Mesodermal cell (in vitro differentiated cells): ENCODE measurements at regions not wholly inside any gene's neighbourhood (a gene's known extent, or its start where the extent isn't known, plus 50 kb on each side); places are given as distances from the start of the nearest gene placed in this dataset.
"Not testable (repeated sequence)": the region's sequence is repeated elsewhere in the genome, so short reads cannot be mapped to it uniquely, and the experiment has no call there.

Experiments used
- H3K27ac ChIP-seq: 2 replicates; pipeline ENCODE4 v1.7.0; 2013; ENCODE audit warnings: mild to moderate bottlenecking, low read depth, low read length, moderate library complexity; ENCODE audit not compliant: severe bottlenecking
- H3K36me3 ChIP-seq: 2 replicates; pipeline ENCODE4 v1.7.1; 2013; ENCODE audit warnings: mild to moderate bottlenecking, low read length, moderate library complexity; ENCODE audit not compliant: control insufficient read depth, insufficient read depth
- H3K4me1 ChIP-seq: one replicate; pipeline ENCODE4 v1.7.1; 2013; ENCODE audit warnings: mild to moderate bottlenecking, low read length; ENCODE audit not compliant: insufficient read depth, control insufficient read depth, poor library complexity, severe bottlenecking
- H3K4me3 ChIP-seq: 2 replicates; pipeline ENCODE4 v1.7.0; 2013; ENCODE audit warnings: low read length, control low read depth, mild to moderate bottlenecking; ENCODE audit not compliant: insufficient read depth, poor library complexity, severe bottlenecking; ENCODE audit errors: extremely low read depth
- H3K9me3 ChIP-seq: 2 replicates; pipeline ENCODE4 v1.7.1; 2013; ENCODE audit warnings: mild to moderate bottlenecking, low read length, moderate library complexity; ENCODE audit not compliant: control insufficient read depth
- WGBS, 2 experiments: methylation state at CpG; one replicate each; pipeline ENCODE4 v1.1.5; 2013; ENCODE audit warnings: missing lambda C conversion rate in 2 of 2; ENCODE audit not compliant: insufficient coverage in 2 of 2; 5-methylcytosine and 5-hydroxymethylcytosine counted together

GRCh38 chr2:89874810-89875595 is 1183.5 kb downstream of the RPIA start:
- H3K4me1 ChIP-seq, H3K36me3 ChIP-seq, H3K9me3 ChIP-seq, H3K4me3 ChIP-seq, H3K27ac ChIP-seq: not testable (repeated sequence)
- WGBS, 2 experiments = no CpG with 5 or more reads among the region's 9 CpGs

DNA sequence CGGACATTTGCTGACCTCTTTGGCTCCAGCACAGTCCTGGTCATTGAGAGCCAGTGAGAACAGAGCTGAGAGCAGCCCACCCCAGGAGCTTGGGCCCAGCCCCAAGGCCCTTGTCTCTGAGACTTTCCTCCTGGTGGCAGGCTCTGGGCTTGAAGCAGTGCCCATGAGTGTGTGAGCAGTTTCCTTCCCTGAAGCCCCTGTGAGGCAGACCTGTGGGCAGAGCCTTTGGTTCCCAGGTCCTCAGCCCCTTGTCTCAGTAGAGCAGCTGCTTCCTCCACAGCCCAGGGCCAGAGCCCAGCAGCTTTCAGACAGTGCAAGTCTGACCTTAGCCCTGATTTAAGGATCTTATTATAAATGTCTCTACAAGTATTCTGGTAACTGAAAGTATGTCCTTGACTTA is 1185.0 kb downstream of the RPIA start:
- not testable (repeated sequence) for H3K9me3 ChIP-seq, H3K36me3 ChIP-seq, H3K4me3 ChIP-seq, H3K4me1 ChIP-seq, H3K27ac ChIP-seq
- no CpG with 5 or more reads among the region's 1 CpG for WGBS, 2 experiments

- 73% methylated on average over 2 of the region's 6 CpGs; no CpG with 5 or more reads in 1 of the 2 experiments for WGBS, 2 experiments
- H3K36me3 ChIP-seq, H3K9me3 ChIP-seq, H3K4me1 ChIP-seq, H3K27ac ChIP-seq, H3K4me3 ChIP-seq: not testable (repeated sequence)
Measured at GRCh38 chr2:89876878-89877277, 1185.4 kb downstream of the RPIA start.

GRCh38 chr2:89882880-89883279 is 1191.4 kb downstream of the RPIA start:
- WGBS, 2 experiments = no CpG with 5 or more reads among the region's 1 CpG
- not testable (repeated sequence) for H3K4me1 ChIP-seq, H3K36me3 ChIP-seq, H3K9me3 ChIP-seq, H3K4me3 ChIP-seq, H3K27ac ChIP-seq

GRCh38 chr2:89883624-89884023 is 1192.2 kb downstream of the RPIA start:
- H3K4me1 ChIP-seq, H3K9me3 ChIP-seq, H3K4me3 ChIP-seq, H3K27ac ChIP-seq, H3K36me3 ChIP-seq: not testable (repeated sequence)
- no CpG with 5 or more reads among the region's 2 CpGs for WGBS, 2 experiments

DNA sequence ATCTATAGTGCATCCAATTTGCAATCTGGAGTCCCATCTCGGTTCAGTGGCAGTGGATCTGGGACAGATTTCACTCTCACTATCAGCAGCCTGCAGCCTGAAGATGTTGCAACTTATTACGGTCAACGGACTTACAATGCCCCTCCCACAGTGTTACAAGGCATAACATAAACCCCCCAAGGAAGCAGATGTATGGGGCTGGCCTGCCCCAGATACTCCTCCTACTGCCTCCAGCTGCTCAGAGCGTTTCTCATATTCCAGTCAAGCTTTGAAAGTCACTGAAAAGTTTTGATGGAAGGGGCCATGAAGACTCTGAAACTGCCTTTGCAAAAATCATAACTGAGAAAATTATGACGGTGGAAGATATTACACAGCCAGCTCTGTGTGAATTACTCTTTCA is 1193.6 kb downstream of the RPIA start:
- not testable (repeated sequence) for H3K9me3 ChIP-seq, H3K27ac ChIP-seq, H3K4me3 ChIP-seq, H3K4me1 ChIP-seq, H3K36me3 ChIP-seq
- no CpG with 5 or more reads among the region's 5 CpGs for WGBS, 2 experiments

DNA sequence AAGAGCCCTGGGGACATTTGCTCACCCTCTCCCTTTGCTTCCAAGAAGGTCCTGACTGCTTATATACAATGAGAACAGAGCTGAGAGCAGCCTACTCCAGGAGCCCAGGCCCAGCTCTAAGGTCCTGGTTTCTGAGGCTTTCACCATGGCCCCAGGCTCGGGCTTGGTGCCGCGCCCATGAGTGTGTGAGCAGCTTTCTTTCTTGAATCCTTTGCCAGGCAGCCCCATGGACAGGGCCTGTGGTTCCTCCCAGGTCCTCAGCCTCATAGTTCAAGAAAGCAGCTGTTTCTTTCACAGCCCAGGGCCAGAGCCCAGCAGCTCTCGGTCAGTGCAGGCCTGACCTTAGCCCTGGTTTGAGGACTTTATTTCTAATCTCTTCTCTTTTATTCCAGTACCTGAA is 1197.2 kb downstream of the RPIA start:
- H3K4me1 ChIP-seq, H3K4me3 ChIP-seq, H3K27ac ChIP-seq, H3K36me3 ChIP-seq, H3K9me3 ChIP-seq: not testable (repeated sequence)
- WGBS, 2 experiments = no CpG with 5 or more reads among the region's 4 CpGs

DNA sequence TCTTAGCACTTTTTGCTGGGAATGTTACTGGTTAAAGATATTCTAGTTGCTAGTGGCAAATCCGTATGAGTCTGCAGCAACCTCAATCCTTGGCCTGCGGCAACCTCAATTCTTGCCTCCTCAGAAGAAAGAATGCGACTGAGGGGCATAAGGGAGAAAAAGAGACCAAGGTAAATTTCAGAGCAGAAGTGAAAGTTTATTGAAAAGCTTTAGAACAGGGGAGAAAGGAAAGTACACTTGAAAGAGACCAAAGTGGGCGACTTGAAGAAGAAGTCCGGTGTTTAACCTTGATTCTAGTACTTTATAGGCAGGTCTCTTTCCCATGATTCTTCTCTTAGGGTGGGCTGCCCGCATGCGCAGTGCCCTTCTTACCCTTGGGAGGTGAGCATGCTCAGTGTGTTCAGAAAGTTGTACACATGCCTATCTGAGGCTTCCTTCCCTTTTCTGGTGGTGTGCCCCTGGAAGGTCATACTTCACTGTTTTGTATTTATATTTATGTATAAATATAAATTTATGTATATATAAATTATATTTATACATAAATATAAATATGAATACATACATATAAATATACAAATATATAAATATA is 1198.8 kb downstream of the RPIA start:
- WGBS, 2 experiments = no CpG with 5 or more reads among the region's 7 CpGs
- H3K9me3 ChIP-seq, H3K36me3 ChIP-seq, H3K4me1 ChIP-seq, H3K4me3 ChIP-seq, H3K27ac ChIP-seq: not testable (repeated sequence)

- not testable (repeated sequence) for H3K36me3 ChIP-seq, H3K27ac ChIP-seq, H3K9me3 ChIP-seq, H3K4me1 ChIP-seq, H3K4me3 ChIP-seq
- no CpG with 5 or more reads among the region's 4 CpGs for WGBS, 2 experiments
Measured at GRCh38 chr2:89894988-89895387, 1203.5 kb downstream of the RPIA start.

DNA sequence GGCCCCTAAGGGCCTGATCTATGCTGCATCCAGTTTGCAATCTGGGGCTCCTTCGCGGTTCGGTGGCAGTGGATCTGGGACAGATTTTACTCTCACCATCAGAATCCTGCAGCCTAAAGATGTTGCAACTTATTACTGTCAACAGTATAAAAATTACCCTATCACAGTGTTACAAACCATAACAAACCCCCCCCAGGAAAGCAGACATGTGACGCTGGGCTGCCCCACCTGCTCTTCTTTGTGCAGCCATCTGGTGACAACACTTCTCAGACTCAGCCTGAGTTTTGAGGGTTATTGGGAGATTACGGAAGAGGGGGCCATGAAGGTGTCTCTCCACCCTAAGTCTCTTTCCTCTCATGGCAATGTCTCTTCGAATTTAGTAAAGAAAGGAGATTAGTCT is 1204.2 kb downstream of the RPIA start:
- WGBS, 2 experiments = no CpG with 5 or more reads among the region's 6 CpGs
- H3K9me3 ChIP-seq, H3K36me3 ChIP-seq, H3K4me3 ChIP-seq, H3K4me1 ChIP-seq, H3K27ac ChIP-seq: not testable (repeated sequence)

- 50% methylated on average over 1 of the region's 2 CpGs; no CpG with 5 or more reads in 1 of the 2 experiments for WGBS, 2 experiments
- H3K9me3 ChIP-seq, H3K4me1 ChIP-seq, H3K36me3 ChIP-seq, H3K4me3 ChIP-seq, H3K27ac ChIP-seq: not testable (repeated sequence)
Measured at GRCh38 chr2:89927018-89927417, 1235.5 kb downstream of the RPIA start.
